Gastrocnemius medialis (tissue), 4 donors: ENCODE measurements at regions not wholly inside any gene's neighbourhood (a gene's known extent, or its start where the extent isn't known, plus 50 kb on each side); places are given as distances from the start of the nearest gene placed in this dataset.

Experiments
- ATAC-seq, 2 donors: fragments of 150-250 bp; one replicate each; pipeline ENCODE4 v1.9.1; 2016
- DNase-seq, 2 donors: peaks; one replicate each; pipeline ENCODE4 v3.0.0-alpha.2; 2019
- H3K27ac ChIP-seq, 4 donors: fragments of 200-600 bp; sonication (generic); 1 replicate in 1 of 4; 2 replicates in 3 of 4; pipeline ENCODE4 v1.5.1; 2016 to 2018; ENCODE audit warnings: mild to moderate bottlenecking in 2 of 4, moderate library complexity in 1 of 4
- H3K27me3 ChIP-seq, 3 donors: fragments of 200-600 bp; sonication (generic) in 2 of 3; 1 replicate in 1 of 3; 2 replicates in 2 of 3; pipeline versions ENCODE4 v1.5.1 to v1.6.0; 2016 to 2019; ENCODE audit warnings: mild to moderate bottlenecking in 1 of 3, moderate library complexity in 1 of 3
- H3K36me3 ChIP-seq, 2 donors: fragments of 200-600 bp; sonication (generic) in 1 of 2; one replicate each; pipeline ENCODE4 v1.5.1; 2017 to 2018
- H3K4me1 ChIP-seq, 2 donors: fragments of 200-600 bp; sonication (generic) in 1 of 2; one replicate each; pipeline ENCODE4 v1.5.1; 2016 to 2017; ENCODE audit warnings: mild to moderate bottlenecking in 2 of 2
- H3K4me3 ChIP-seq, 4 donors: fragments of 200-600 bp; sonication (generic) in 3 of 4; 1 replicate in 1 of 4; 2 replicates in 3 of 4; pipeline ENCODE4 v1.5.1; 2016 to 2019; ENCODE audit warnings: mild to moderate bottlenecking in 2 of 4
- H3K9me3 ChIP-seq, 3 donors: fragments of 200-600 bp; sonication (generic) in 2 of 3; 1 replicate in 1 of 3; 2 replicates in 2 of 3; pipeline ENCODE4 v1.5.1; 2016 to 2019
- POLR2A ChIP-seq, 2 donors: fragments of 450-650 bp; IDR thresholded peaks; one replicate each; pipeline ENCODE4 v1.6.1; 2017; ENCODE audit warnings: antibody characterized with exemption in 2 of 2, mild to moderate bottlenecking in 2 of 2, moderate library complexity in 2 of 2
- in situ Hi-C, 4 donors: fragments of 200-750 bp; cut with MboI; loops; one replicate each; pipeline versions ENCODE4 v1.15.0 to v1.8.0; 2017; ENCODE audit warnings: low sequenced_read_pairs in 4 of 4
- intact Hi-C: fragments of 100-400 bp; cut with DNase I; formaldehyde crosslinking; loops from one replicate; pipeline ENCODE4 v1.15.1; 2023; ENCODE audit warnings: low total_unique reads
- TF ChIP-seq, protein P1 (sequence below), 5 experiments: fragments of 450-650 bp in 3 of 5; fragments of 200-600 bp in 2 of 5; sonication (generic) in 2 of 5; IDR thresholded peaks in 4 of 5; conservative IDR thresholded peaks in 1 of 5; 1 replicate in 4 of 5; 2 replicates in 1 of 5; pipeline ENCODE4 v1.5.1; 2016 to 2019; ENCODE audit warnings: antibody characterized with exemption in 5 of 5, mild to moderate bottlenecking in 3 of 5, moderate library complexity in 3 of 5

GRCh38 chr2:103103678-103104077 lies 341.8 kb downstream of the TMEM182 start:
- no peaks in the 10 kb centered on the region for H3K36me3 ChIP-seq
- TF ChIP-seq, protein P1, sequence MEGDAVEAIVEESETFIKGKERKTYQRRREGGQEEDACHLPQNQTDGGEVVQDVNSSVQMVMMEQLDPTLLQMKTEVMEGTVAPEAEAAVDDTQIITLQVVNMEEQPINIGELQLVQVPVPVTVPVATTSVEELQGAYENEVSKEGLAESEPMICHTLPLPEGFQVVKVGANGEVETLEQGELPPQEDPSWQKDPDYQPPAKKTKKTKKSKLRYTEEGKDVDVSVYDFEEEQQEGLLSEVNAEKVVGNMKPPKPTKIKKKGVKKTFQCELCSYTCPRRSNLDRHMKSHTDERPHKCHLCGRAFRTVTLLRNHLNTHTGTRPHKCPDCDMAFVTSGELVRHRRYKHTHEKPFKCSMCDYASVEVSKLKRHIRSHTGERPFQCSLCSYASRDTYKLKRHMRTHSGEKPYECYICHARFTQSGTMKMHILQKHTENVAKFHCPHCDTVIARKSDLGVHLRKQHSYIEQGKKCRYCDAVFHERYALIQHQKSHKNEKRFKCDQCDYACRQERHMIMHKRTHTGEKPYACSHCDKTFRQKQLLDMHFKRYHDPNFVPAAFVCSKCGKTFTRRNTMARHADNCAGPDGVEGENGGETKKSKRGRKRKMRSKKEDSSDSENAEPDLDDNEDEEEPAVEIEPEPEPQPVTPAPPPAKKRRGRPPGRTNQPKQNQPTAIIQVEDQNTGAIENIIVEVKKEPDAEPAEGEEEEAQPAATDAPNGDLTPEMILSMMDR (IDR thresholded peaks at IDR 0.05 in 4 of 5, conservative IDR thresholded peaks at IDR 0.05 in 1 of 5) = no peak
- TF ChIP-seq POLR2A (IDR thresholded peaks at IDR 0.05) = no peak
- H3K27me3 ChIP-seq = no peaks in the 10 kb centered on the region
- H3K27ac ChIP-seq = no peak overlapping the region
- no peak for DNase-seq
- intact Hi-C loops (no loop called here), in situ Hi-C loops (no loop called here)
- no peak for ATAC-seq
- H3K9me3 ChIP-seq = no peaks in the 10 kb centered on the region
- no peak overlapping the region for H3K4me3 ChIP-seq
- H3K4me1 ChIP-seq = no peaks in the 10 kb centered on the region

DNA sequence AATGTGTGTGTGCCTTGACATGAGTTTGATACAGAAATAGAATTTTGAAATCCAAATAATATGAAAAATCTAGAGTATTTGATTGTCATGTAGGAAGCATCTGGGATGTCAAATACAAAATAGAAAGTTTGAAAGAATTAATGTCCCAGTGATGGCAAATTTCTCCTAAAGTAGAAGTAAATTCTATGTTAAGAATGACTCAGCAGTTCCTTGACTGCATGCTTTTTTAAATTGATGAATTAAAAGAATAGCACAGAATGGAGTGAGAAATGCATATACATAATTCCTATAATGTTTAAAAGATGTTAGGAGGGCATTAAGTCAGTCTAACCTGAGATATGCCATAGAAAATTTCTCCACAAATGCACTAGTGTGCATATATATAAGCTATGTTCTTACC lies 357.5 kb downstream of the TMEM182 start:
- Histone ChIP-seq H3K4me3 (no peak overlapping the region), H3K4me1 (no peaks in the 10 kb centered on the region), H3K27ac (no peak overlapping the region), H3K27me3 (no peaks in the 10 kb centered on the region), H3K9me3 (no peaks in the 10 kb centered on the region), H3K36me3 (no peaks in the 10 kb centered on the region)
- in situ Hi-C loops (no loop called here), intact Hi-C loops (no loop called here)
- TF ChIP-seq, protein P1 (IDR thresholded peaks at IDR 0.05 in 4 of 5, conservative IDR thresholded peaks at IDR 0.05 in 1 of 5) = no peak
- no peak for TF ChIP-seq POLR2A (IDR thresholded peaks at IDR 0.05)
- no peak for ATAC-seq
- DNase-seq = no peak

DNA sequence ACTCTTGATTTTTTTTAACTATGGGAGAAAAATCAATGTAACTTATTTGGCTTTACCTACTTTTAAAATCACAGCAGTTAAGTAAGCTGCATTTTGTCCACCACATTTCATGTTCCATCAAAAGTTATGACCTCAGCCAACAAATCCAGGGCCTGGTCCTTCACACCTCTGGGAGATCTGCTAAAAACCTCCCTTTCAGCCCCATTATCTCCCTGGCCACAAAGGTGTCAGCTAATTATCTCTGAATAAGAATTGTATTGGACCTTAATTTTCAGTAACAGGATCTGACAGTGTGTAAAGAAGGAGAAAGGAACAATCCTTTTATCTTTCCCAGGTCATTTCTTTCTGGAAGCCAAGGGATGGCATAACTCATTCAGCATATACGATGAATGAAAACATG lies 359.3 kb downstream of the TMEM182 start:
- no peaks in the 10 kb centered on the region for H3K4me1 ChIP-seq
- no peaks in the 10 kb centered on the region for H3K36me3 ChIP-seq
- H3K27me3 ChIP-seq = no peaks in the 10 kb centered on the region
- in situ Hi-C loops = no loop called here
- DNase-seq (no peak), ATAC-seq (no peak)
- intact Hi-C loops = no loop called here
- no peak overlapping the region for H3K4me3 ChIP-seq
- H3K27ac ChIP-seq = no peak overlapping the region
- H3K9me3 ChIP-seq = no peaks in the 10 kb centered on the region
- TF ChIP-seq POLR2A (IDR thresholded peaks at IDR 0.05) = no peak
- TF ChIP-seq, protein P1 (IDR thresholded peaks at IDR 0.05 in 4 of 5, conservative IDR thresholded peaks at IDR 0.05 in 1 of 5) = no peak

DNA sequence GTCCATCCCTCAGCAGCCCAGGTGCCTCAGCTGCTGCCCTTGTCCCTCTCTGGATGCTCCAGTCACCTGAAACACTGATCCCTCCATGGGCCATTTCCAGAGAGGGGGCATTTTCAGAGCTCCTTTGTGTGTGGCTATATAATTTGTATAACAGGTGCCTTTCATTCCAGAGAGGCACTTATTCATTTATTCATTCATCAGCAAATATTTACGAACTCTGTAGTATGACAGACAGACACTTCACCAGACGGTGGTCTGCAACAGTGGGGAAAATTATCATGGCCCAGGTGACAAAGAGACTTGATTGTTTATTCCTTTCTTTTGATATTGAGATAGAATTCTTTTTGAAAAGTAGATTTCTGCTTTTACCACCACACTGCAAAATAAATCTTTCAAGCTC lies 361.7 kb downstream of the TMEM182 start:
- H3K4me1 ChIP-seq = no peaks in the 10 kb centered on the region
- DNase-seq = no peak
- intact Hi-C loops (no loop called here), in situ Hi-C loops (no loop called here)
- no peak overlapping the region for H3K4me3 ChIP-seq
- no peaks in the 10 kb centered on the region for H3K9me3 ChIP-seq
- ATAC-seq = no peak
- TF ChIP-seq, protein P1 (IDR thresholded peaks at IDR 0.05 in 4 of 5, conservative IDR thresholded peaks at IDR 0.05 in 1 of 5) = no peak
- TF ChIP-seq POLR2A (IDR thresholded peaks at IDR 0.05) = no peak
- H3K27ac ChIP-seq = no peak overlapping the region
- H3K36me3 ChIP-seq = no peaks in the 10 kb centered on the region
- no peaks in the 10 kb centered on the region for H3K27me3 ChIP-seq

DNA sequence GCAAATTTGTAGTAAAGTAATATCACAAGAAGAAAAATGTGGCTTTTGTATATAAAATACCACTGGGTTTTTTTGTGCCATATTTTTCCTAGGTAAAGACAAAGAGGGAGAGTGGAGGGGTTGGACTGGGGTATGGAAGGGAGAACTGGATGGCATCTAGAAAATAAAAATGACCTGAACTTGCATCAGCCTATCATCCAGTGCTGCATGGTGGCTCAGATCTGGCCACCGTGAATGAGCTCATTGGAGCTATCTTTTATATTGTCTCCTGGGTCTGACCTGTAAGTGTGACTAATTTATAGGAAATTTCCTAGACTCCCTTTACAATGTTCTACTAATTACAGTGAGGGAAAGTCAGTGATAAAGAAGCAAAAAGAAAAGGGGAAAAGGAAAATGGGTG lies 369.0 kb downstream of the TMEM182 start:
- no peaks in the 10 kb centered on the region for H3K4me1 ChIP-seq
- intact Hi-C loops = no loop called here

More for the DNA sequence above, 369.0 kb downstream of the TMEM182 start:
- no peak for TF ChIP-seq POLR2A (IDR thresholded peaks at IDR 0.05)
- TF ChIP-seq, protein P1 (IDR thresholded peaks at IDR 0.05 in 4 of 5, conservative IDR thresholded peaks at IDR 0.05 in 1 of 5) = no peak
- in situ Hi-C loops = no loop called here
- no peak overlapping the region for H3K27ac ChIP-seq
- no peak for DNase-seq
- ATAC-seq = no peak
- no peak overlapping the region for H3K4me3 ChIP-seq
- H3K27me3 ChIP-seq = no peaks in the 10 kb centered on the region
- H3K9me3 ChIP-seq = no peaks in the 10 kb centered on the region
- no peaks in the 10 kb centered on the region for H3K36me3 ChIP-seq
